ENCODE measurements at regions not wholly inside any gene's neighbourhood (a gene's known extent, or its start where the extent isn't known, plus 50 kb on each side); places are given as distances from the start of the nearest gene placed in this dataset.

- no peak for DNase-seq
- in situ Hi-C loops (cut with MboI; ENCODE audit: low pct_unique_long_range_greater_than_20kb, low sequenced_read_pairs): no loop called here
These were observed 306.6 kb downstream of the MRPL39 start for GRCh38 chr21:25300632-25301031.

- in situ Hi-C loops (cut with MboI; ENCODE audit: low pct_unique_long_range_greater_than_20kb, low sequenced_read_pairs): no loop called here
- DNase-seq: peak; percentile 71
These were observed 308.5 kb downstream of the MRPL39 start for GRCh38 chr21:25298512-25299491.

- no peak for DNase-seq
- in situ Hi-C loops (cut with MboI; ENCODE audit: low pct_unique_long_range_greater_than_20kb, low sequenced_read_pairs): no loop called here
These were observed 310.2 kb downstream of the MRPL39 start for GRCh38 chr21:25297117-25297516.

GRCh38 chr21:25296252-25296651 is 311.0 kb downstream of the MRPL39 start:
- DNase-seq: peak; percentile 9
- in situ Hi-C loops (cut with MboI; ENCODE audit: low pct_unique_long_range_greater_than_20kb, low sequenced_read_pairs): no loop called here

GRCh38 chr21:25292396-25292795 is 314.9 kb downstream of the MRPL39 start:
- DNase-seq: no peak
- in situ Hi-C loops (cut with MboI; ENCODE audit: low pct_unique_long_range_greater_than_20kb, low sequenced_read_pairs): no loop called here

GRCh38 chr21:25283720-25284119 is 323.6 kb downstream of the MRPL39 start:
- DNase-seq: peak; percentile 48
- in situ Hi-C loops (cut with MboI; ENCODE audit: low pct_unique_long_range_greater_than_20kb, low sequenced_read_pairs): no loop called here

- in situ Hi-C loops (cut with MboI; ENCODE audit: low pct_unique_long_range_greater_than_20kb, low sequenced_read_pairs): no loop called here
- no peak for DNase-seq
These were observed 326.1 kb downstream of the MRPL39 start for GRCh38 chr21:25281134-25281533.

- no peak for DNase-seq
- in situ Hi-C loops (cut with MboI; ENCODE audit: low pct_unique_long_range_greater_than_20kb, low sequenced_read_pairs): no loop called here
These were observed 327.2 kb downstream of the MRPL39 start for GRCh38 chr21:25280061-25280460.

- DNase-seq: no peak
These were observed 333.3 kb downstream of the MRPL39 start for GRCh38 chr21:25273959-25274358.

GRCh38 chr21:25254491-25255174 is 352.6 kb downstream of the MRPL39 start:
- DNase-seq: no peak
- in situ Hi-C loops (cut with MboI; ENCODE audit: low pct_unique_long_range_greater_than_20kb, low sequenced_read_pairs): no loop called here

More at GRCh38 chr21:25273959-25274358, 333.3 kb downstream of the MRPL39 start:
- in situ Hi-C loops (cut with MboI; ENCODE audit: low pct_unique_long_range_greater_than_20kb, low sequenced_read_pairs): no loop called here

GRCh38 chr21:25246546-25246945 is 360.7 kb downstream of the MRPL39 start:
- no peak for DNase-seq
- in situ Hi-C loops (cut with MboI; ENCODE audit: low pct_unique_long_range_greater_than_20kb, low sequenced_read_pairs): no loop called here

- in situ Hi-C loops (cut with MboI; ENCODE audit: low pct_unique_long_range_greater_than_20kb, low sequenced_read_pairs): no loop called here
- no peak for DNase-seq
These were observed 362.5 kb downstream of the MRPL39 start for GRCh38 chr21:25244735-25245134.

GRCh38 chr21:25243808-25244207 is 363.5 kb downstream of the MRPL39 start:
- DNase-seq: no peak
- in situ Hi-C loops (cut with MboI; ENCODE audit: low pct_unique_long_range_greater_than_20kb, low sequenced_read_pairs): no loop called here

- in situ Hi-C loops (cut with MboI; ENCODE audit: low pct_unique_long_range_greater_than_20kb, low sequenced_read_pairs): no loop called here
- DNase-seq: no peak
These were observed 366.3 kb downstream of the MRPL39 start for GRCh38 chr21:25240974-25241373.

- DNase-seq: no peak
- in situ Hi-C loops (cut with MboI; ENCODE audit: low pct_unique_long_range_greater_than_20kb, low sequenced_read_pairs): no loop called here
These were observed 372.2 kb downstream of the MRPL39 start for GRCh38 chr21:25234857-25235801.

- no peak for DNase-seq
- in situ Hi-C loops (cut with MboI; ENCODE audit: low pct_unique_long_range_greater_than_20kb, low sequenced_read_pairs): no loop called here
These were observed 386.3 kb downstream of the MRPL39 start for GRCh38 chr21:25220954-25221353.

GRCh38 chr21:25220169-25220568 is 387.1 kb downstream of the MRPL39 start:
- no peak for DNase-seq
- in situ Hi-C loops (cut with MboI; ENCODE audit: low pct_unique_long_range_greater_than_20kb, low sequenced_read_pairs): no loop called here

GRCh38 chr21:25215698-25216384 is 391.4 kb downstream of the MRPL39 start:
- DNase-seq: no peak
- in situ Hi-C loops (cut with MboI; ENCODE audit: low pct_unique_long_range_greater_than_20kb, low sequenced_read_pairs): no loop called here

GRCh38 chr21:25214676-25215075 is 392.6 kb downstream of the MRPL39 start:
- in situ Hi-C loops (cut with MboI; ENCODE audit: low pct_unique_long_range_greater_than_20kb, low sequenced_read_pairs): no loop called here
- DNase-seq: no peak

All from KBM-7 (cell line).